ENCODE measurements at regions not wholly inside any gene's neighbourhood (a gene's known extent, or its start where the extent isn't known, plus 50 kb on each side); places are given as distances from the start of the nearest gene placed in this dataset.
A peak's percentile ranks its signal among the peaks of the same experiment; 100 is the strongest.

DNA sequence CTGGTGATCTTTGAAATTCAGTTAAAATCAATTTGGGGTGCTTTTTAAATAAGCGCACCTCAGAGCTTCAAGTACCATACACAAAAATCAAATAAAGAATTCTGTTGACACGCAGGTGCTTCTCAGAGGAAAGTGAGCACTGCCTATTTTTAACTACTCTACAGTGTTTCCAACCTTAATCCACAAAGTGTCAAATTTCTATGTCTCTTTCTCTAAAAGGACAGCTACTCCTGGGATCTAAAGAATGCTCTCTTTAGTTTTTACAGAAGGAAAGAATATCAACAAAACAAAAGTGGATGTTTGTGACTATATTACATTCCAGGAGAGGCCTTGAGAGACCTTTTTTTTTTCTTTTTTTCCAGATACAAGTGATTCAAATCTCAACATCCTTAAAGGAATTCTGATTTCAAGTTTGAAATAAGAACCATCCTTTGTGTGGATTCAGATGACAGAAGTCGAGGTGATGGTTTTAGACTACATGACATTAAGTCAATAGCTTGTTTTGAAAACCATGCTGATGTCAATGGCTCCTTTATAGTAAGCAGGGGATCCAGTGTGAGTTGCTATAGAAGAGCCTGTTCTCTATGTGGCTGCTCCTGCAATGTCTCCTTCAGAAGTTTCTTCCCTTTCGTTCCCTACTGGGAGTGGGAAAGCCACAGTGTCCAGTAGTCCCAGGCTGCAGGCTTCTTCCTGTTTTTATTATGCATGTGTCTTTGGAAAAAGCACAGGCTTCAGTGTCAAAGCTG, 67.2 kb upstream of the DEFB112 start:
- H3K4me3 ChIP-seq = no peak overlapping the region
- H3K27ac ChIP-seq = no peak overlapping the region
- WGBS, 2 donors = 39 to 48% methylated on average over 4 of the region's 4 CpGs
- no peaks in the 10 kb centered on the region for H3K4me1 ChIP-seq
- TF ChIP-seq POLR2A (IDR thresholded peaks at IDR 0.05) = no peak
- TF ChIP-seq, protein P1, sequence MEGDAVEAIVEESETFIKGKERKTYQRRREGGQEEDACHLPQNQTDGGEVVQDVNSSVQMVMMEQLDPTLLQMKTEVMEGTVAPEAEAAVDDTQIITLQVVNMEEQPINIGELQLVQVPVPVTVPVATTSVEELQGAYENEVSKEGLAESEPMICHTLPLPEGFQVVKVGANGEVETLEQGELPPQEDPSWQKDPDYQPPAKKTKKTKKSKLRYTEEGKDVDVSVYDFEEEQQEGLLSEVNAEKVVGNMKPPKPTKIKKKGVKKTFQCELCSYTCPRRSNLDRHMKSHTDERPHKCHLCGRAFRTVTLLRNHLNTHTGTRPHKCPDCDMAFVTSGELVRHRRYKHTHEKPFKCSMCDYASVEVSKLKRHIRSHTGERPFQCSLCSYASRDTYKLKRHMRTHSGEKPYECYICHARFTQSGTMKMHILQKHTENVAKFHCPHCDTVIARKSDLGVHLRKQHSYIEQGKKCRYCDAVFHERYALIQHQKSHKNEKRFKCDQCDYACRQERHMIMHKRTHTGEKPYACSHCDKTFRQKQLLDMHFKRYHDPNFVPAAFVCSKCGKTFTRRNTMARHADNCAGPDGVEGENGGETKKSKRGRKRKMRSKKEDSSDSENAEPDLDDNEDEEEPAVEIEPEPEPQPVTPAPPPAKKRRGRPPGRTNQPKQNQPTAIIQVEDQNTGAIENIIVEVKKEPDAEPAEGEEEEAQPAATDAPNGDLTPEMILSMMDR (IDR thresholded peaks at IDR 0.05) = no peak
- H3K27me3 ChIP-seq = no peaks in the 10 kb centered on the region
- intact Hi-C loops (cut with DNase I) = no loop called here
- no peaks in the 10 kb centered on the region for H3K36me3 ChIP-seq
- H3K9me3 ChIP-seq = no peaks in the 10 kb centered on the region
- no peak for DNase-seq

DNA sequence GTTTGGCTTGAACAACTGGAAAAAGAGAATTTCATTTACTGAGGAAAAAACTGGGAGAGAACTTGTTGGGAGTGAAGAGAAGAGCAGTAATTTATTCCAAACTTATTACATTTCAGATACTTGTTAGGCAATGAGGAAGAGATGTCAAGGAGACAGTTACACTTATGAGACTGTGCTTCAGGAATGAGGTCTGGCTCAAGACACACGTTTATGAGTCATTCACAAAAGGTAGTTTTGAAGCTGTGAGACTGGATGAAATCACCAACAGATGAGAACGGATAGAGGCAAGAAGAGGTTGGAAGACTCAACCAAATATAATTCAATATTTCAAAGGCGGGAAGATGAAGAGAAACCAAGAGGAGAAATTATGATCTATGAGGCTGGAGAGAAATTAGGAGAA, 70.6 kb upstream of the DEFB112 start:
- 33 to 43% methylated on average over 3 of the region's 3 CpGs for WGBS, 2 donors
- intact Hi-C loops (cut with DNase I) = no loop called here
- DNase-seq = no peak
- Histone ChIP-seq H3K4me3 (no peak overlapping the region), H3K9me3 (no peaks in the 10 kb centered on the region), H3K27me3 (no peaks in the 10 kb centered on the region), H3K36me3 (no peaks in the 10 kb centered on the region), H3K4me1 (no peaks in the 10 kb centered on the region), H3K27ac (no peak overlapping the region)
- TF ChIP-seq POLR2A (IDR thresholded peaks at IDR 0.05) = no peak
- TF ChIP-seq, protein P1 (IDR thresholded peaks at IDR 0.05) = no peak

DNA sequence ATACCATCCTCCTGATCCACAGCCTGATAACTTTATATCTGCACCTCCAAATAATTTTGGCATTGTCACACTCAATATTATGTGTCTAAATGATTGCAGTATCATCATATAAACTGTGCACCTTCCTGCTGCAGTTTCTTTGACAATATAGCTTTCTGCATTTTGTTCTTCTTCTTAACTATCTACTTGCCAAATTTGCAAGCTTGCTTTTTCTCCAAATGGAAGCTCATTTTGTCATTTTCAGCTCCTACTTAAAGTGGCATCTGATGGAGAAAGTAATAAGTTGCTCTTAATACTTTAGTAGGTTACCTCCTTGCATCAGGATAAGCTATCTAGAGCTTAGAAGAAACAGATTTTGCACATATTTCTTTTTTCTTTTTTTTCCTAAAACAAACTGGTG, 74.0 kb upstream of the DEFB112 start:
- no peaks in the 10 kb centered on the region for H3K36me3 ChIP-seq
- TF ChIP-seq, protein P1 (IDR thresholded peaks at IDR 0.05) = no peak
- no peak for TF ChIP-seq POLR2A (IDR thresholded peaks at IDR 0.05)
- DNase-seq = no peak
- no peaks in the 10 kb centered on the region for H3K27me3 ChIP-seq
- no peak overlapping the region for H3K4me3 ChIP-seq
- no peaks in the 10 kb centered on the region for H3K9me3 ChIP-seq
- intact Hi-C loops (cut with DNase I) = no loop called here
- no peaks in the 10 kb centered on the region for H3K4me1 ChIP-seq
- H3K27ac ChIP-seq = no peak overlapping the region

DNA sequence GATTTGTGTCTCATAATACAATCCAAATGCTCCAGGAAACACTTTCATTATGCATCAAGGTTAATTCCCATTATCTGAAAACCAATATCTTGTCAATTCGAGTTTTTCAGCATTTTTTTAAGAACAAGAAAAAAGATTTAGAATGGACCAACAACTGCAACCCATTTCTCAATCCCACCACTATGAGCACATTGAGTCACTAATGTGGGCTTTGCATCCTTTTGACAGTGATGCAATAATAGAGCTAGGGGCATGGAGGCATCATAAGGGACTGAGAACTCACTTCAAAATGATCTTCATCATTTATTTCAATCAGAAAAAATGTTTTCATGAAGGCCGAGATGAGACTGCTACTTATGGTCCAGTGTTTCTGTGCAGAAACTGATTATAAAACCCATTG, 74.8 kb upstream of the DEFB112 start:
- 47 to 56% methylated on average over 2 of the region's 2 CpGs for WGBS, 2 donors
- intact Hi-C loops (cut with DNase I) = no loop called here
- H3K4me1 ChIP-seq = no peaks in the 10 kb centered on the region
- DNase-seq = no peak
- no peak for TF ChIP-seq POLR2A (IDR thresholded peaks at IDR 0.05)
- TF ChIP-seq, protein P1 (IDR thresholded peaks at IDR 0.05) = no peak
- no peak overlapping the region for H3K4me3 ChIP-seq
- H3K27ac ChIP-seq = no peak overlapping the region
- no peaks in the 10 kb centered on the region for H3K27me3 ChIP-seq
- no peaks in the 10 kb centered on the region for H3K36me3 ChIP-seq
- H3K9me3 ChIP-seq = no peaks in the 10 kb centered on the region

DNA sequence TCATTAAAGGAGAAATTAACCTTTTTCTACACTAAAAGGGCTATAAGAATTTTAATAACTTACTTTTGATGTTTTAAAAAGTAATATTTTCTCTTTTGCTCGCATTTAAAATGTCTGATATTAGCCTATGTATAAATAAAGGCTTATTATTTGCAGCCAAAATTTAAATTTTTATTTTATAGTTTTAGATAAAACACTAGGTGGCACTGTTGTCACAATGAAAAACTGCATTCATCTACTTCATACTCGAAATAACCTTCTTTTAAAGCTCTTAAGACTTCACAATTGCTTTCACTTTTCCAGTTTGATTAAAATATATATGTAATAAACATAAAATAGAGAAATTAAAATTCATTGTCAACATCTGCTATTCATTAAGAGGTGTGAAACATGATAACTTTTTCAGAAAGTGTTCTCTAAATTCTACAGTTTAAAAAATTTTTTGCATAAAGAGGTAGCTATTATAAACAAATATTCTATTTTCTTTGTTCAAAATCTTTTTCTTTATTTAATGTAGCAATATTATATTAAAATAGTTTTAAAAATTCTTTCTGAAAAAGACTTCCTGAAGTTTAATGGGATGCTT, 78.8 kb upstream of the DEFB112 start:
- intact Hi-C loops (cut with DNase I) = no loop called here
- no peaks in the 10 kb centered on the region for H3K4me1 ChIP-seq
- no peaks in the 10 kb centered on the region for H3K36me3 ChIP-seq
- H3K27ac ChIP-seq = no peak overlapping the region
- peaks cover 0 to 4% (median 0%) of the 10 kb centered on the region in 4 donors for H3K27me3 ChIP-seq
- DNase-seq = no peak
- no peak overlapping the region for H3K4me3 ChIP-seq
- TF ChIP-seq, protein P1 (IDR thresholded peaks at IDR 0.05) = peak in 3 of 6 experiments; percentile 31 to 43 (median 34)
- TF ChIP-seq POLR2A (IDR thresholded peaks at IDR 0.05) = no peak
- H3K9me3 ChIP-seq = no peaks in the 10 kb centered on the region
- WGBS, 2 donors = 0 to 1% methylated on average over 2 of the region's 2 CpGs

All from esophagus squamous epithelium (tissue), 5 donors.